Activated CD4-positive, CD25-positive, alpha-beta regulatory T cell (primary cell): ENCODE measurements at regions not wholly inside any gene's neighbourhood (a gene's known extent, or its start where the extent isn't known, plus 50 kb on each side); places are given as distances from the start of the nearest gene placed in this dataset.

Experiments used
- DNase-seq, 4 experiments: peaks; one replicate each; lab custom pipeline; 2025; lab: John Stamatoyannopoulos, UW

DNA sequence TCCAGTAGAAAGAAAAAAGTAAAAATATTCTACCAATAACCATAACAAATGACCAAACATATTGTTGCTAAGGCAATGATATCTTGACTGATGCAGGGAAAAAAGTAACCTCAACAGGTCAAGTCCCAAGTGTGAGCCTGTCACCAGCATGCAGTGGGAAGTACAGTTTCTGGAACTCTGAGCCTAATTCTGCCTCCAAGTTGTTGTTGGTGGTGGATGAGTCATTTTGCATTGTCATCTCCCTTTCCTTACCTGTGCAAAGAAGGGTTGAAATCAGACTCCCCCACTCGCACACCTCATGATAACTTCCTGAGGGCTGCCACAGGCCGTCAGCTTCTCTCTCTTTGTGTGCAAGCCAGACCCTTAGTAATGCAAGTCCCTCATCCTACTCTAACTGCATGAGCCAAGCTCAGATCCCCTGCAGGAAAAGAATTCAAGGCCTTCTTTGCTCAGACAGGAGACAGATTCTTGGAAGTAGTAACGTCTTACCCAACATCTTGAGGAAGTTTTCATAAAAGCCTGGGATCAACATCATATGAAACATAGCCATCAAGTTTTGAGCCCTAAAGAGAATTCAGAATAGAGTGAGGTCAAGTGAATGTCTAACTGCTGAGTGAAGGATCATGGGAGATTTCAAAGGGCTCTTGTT is 207.6 kb upstream of the FOXA2 start:
- DNase-seq = no peak

DNA sequence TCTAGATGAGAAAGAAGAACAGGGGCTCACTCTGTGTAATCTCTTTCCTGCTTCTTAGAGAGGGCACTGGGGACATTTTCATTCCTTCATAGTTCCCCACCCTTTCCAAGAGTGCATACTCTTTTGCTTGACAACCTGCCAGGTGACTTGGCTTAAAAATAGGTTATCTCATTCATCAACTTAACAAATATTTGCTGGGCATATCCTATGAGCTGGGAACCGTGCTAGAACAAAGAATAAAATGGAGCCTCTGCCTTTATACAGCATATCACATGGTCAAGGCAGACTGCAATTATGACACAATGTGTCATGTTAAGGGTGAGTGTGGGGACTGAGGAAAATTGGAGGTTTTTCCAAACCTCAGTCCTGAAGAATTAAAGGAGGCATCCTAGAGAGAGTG is 209.8 kb upstream of the FOXA2 start:
- DNase-seq = no peak

DNA sequence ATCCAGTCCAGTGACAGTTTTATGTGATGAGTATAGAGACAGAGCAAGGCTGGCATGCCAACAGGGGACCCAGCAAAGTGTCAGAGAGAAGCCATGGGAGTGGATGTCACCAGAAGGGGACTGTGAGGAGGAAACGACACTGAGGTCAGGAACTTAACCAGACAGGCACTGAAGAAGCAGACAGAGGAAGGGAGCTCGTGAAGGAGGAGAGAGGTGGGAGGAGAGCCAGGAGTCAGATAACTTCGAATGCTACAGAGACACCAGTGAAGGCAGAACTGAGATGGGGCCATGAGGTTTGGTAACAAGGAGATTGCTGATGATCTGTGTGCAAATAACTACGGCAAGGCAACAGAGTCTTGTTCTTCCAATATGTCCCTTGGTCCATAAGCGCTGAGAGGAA is 211.1 kb upstream of the FOXA2 start:
- no peak for DNase-seq

DNA sequence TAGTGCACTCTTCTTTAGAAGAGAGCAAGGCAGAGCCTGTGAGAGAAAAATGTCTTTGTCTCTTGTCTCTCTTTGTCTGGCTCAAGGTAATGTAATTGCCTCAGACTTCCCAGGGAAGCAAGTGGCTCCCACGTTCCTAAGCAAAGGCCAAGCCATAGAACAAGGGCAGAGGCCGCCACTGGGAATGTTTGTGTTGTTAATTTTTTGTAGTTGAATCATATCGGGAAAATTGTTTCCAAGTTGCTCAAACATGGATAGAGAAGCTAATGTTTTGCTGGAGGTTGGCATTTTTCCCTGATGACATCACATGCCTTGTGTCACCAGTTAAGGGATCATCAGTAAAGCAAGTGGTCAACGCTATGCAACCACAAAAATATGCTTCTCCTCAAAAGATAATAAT is 211.5 kb upstream of the FOXA2 start:
- DNase-seq = no peak

DNA sequence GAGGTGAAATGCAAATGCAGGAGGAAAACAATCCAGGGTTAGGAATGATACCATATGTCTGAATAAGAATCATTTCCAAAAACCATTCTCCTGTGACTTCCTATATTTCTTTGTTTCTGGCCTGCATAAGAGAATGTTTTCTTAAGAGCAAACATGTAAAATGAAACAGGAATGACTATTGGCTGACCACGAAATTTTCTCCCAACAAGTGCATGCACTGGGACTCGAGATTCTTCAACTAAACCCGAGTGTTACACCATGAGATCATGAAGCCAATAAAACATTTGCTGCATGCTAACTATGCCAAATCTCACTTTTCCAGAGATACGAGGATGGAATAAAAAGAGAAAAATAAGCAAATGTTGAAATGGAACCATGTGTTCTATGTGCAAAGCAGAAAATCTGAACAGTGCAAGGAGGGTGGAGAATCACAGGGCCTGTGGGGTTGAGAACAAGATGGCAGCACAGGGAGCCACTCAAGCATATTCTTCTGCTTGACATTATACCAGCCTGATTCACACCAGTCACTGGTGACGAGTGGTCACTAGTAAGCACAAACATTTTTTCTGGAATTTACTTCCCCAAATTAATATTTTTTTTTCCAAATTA is 212.2 kb upstream of the FOXA2 start:
- no peak for DNase-seq

DNA sequence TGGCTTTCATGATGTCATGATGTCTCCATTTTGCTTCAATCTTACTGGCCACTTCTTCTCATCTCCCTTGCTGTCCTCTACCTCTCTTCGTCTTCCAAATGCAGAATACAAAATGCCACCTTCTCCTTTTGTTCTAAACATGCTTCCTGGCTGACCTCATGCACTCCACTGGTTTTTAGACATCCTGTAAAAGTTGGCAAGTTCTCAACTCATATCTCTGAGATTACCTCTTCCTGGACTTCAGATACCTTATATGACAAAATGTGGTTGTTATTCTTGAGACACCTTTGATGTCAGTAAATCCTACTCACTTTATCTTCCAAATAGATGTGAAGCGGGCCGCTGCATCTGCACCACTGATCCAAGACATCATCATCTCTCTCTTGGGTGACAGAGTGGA is 212.7 kb upstream of the FOXA2 start:
- no peak for DNase-seq

DNA sequence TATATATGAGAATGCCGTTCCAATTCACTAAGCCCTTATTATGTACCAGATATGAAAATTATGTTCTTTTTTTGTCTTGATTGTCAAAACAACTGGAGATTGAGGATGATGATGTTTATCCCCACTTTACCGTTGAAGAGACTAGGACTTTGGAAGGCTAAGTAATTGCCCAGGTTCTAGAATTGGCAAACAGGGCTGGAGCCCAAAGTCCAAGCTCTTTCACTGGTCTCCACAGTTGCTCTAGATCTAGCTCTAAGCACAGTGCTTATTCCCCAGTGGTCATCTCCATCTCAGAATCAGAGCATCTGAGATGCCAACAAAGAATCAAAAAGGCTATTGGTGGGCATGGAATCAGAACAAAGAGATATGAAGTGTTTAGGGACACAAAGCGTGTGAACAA is 215.3 kb upstream of the FOXA2 start:
- no peak for DNase-seq

DNA sequence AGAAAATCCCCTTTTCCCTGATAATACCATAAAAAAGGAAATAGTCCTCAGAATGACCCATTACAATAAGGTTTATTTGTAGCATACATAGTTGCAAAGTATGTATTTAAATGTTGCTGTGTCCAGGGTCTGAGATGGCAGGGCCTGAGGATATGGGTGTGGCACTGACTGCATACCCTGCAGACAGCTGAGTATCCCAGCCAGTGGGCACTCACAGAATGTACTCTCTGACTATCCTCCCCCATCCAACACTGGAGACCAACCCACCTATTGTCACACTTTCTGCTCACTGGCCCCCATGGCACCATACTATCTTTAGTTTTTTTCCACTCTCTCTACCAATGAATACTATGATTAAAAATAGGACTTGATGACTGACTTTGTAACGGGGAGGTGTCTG is 215.8 kb upstream of the FOXA2 start:
- DNase-seq = no peak

DNA sequence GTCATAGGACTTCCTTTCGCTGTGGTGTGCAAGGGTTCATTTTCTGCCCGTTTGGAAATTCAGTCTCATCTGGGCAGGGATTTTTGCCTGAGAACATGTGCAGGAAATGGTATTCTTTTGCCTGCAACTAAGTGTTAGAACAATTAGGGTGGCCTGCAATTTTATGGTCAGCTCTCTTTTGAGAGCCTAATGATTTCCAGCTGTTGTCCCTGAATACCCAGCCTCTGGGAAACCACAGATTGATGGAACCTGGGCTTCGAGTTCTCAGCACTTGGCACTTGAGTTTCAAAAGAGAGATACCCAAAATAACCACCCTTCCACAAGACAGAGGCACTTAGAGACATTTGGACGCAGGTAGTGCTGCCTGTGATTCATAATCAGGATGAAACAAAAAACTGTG is 217.2 kb upstream of the FOXA2 start:
- DNase-seq = no peak

DNA sequence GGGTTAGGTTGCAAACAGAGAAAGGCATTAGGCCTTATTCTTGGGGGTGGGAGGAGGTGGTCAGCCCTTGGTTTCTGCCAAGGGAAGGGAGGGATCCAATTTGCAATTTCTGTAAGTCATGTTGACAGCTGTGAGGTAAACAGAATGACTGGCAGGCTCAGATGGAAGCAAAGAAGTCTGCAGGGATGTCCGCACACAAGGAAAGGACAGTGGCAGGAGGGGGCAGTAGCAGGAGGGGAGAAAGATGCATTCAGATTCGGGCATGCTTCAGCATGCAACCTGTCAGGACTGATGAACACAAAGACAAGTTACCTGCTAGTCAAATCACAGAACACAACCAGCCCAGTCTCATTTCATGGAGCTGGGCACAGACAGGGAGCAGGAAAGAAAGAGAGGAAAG is 217.9 kb upstream of the FOXA2 start:
- DNase-seq = no peak

DNA sequence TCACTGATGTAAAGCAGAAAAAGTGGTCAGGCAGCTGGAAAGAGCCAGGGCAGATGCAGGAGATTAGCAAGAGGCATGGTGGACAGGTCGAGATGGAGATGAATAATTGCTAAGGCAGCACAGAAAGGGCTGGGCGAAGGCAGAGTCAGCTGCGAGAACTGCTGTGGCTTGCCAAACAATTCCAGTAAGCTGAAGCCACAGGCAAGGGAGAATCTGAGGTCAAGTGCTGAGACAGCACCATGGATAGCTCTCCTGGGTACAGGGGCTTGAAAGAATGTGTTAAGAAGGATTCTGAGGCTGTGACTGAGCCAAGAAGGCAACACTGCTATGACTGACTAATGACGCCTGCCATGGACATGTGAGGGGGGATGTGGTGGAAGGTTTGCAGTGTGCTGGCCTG is 220.8 kb upstream of the FOXA2 start:
- no peak for DNase-seq

DNA sequence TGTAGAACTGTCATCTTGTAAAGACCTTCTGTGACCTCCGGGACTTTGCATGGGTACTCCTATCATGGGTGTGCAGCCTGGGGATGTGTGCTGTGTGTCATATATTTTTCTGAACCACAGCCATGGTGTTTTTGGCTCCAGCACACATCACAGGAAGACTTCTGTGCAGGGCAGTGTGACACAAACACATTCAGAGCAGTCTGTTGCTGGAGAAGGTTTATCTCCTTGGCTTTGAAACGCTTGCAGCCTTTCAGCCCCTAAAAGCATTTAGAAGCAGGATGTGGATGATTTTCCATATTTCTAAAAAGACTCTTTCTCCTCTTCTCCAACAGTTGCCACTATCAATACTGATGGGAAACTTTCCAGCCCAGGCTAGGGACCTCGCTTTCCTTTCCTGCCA is 221.6 kb upstream of the FOXA2 start:
- no peak for DNase-seq

DNA sequence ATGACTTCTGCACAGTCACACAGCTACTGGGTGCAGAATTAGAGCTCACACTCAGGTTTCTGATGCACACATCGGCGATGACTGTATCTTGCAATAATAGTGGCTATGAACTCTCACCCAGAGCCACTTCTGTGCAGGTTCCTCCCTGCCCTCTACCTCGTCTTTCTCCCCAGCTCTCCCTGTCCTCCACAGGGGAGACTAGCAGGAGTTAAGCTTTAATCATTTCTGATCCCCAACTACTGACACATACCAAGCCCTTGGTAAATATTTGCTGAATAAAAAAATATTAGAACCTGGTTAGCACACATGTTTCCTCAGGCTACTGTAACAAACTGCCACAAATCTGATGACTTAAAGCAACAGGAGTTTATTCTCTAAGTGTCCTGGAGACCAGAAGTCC is 222.7 kb upstream of the FOXA2 start:
- DNase-seq = no peak

DNA sequence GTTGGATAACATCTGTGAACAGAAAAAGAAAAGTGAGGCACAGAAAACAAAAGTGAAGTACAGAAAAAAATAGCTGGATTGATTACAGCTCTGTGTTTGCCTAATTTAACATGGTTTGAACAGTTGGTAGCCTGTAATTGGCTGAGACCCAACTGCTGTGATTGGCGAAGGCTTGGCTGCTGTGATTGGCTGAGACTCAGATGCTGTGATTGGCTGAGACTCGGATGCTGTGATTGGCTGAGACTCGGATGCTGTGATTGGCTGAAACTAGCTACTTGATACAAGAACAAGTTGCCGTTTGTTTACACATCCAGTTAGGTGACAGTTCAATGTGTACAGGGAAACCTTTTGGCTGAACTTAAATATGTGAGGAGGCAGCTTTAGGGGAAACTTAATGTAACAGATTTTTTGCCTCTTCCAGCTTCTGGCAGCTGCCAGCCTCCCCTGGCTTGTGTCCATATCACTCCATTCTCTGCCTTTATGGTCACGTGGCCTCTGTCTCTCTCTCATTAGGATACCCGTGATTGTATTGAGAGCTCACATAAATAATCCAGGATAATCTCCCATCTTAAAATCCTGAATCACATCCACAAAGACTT is 223.4 kb upstream of the FOXA2 start:
- DNase-seq = no peak

DNA sequence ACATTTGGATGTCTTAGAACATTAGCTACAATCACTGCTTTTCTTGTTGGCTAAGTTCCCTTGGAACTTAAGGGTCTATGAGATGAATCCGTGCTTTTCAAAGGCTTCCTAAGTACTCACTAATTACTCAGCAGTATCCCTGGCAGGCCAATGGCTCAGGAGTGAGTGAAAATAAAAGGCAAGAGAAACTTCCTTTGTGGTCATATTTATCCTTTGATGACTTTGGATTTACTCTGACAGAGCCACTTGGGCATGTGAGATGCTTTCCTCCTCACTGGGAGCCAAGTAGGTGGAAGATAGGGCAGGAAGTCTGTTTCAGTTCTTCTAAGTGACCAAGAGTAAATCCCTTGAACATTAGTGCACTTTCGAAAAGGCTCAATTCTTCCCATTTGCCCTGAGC is 224.3 kb upstream of the FOXA2 start:
- no peak for DNase-seq

DNA sequence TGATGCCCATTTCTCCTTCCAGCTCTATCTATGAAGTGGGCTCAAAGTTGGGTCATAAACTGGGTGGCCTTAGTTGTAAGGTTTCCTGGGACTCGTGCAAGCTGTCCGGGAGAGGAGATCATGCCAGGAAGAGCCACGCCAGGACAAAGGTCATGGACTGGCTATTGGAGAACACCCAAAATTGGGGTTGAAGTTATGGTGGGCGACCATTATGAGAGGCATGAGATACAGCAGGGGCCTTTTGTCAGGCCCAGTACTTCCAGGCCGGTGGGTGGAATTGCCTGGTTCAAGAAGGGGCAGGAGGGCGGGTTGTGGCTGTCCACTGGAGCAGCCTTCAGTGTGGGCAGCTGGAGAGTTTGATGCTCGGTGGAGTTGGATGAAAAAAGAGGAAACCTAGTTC is 225.1 kb upstream of the SSTR4 start:
- DNase-seq = no peak

DNA sequence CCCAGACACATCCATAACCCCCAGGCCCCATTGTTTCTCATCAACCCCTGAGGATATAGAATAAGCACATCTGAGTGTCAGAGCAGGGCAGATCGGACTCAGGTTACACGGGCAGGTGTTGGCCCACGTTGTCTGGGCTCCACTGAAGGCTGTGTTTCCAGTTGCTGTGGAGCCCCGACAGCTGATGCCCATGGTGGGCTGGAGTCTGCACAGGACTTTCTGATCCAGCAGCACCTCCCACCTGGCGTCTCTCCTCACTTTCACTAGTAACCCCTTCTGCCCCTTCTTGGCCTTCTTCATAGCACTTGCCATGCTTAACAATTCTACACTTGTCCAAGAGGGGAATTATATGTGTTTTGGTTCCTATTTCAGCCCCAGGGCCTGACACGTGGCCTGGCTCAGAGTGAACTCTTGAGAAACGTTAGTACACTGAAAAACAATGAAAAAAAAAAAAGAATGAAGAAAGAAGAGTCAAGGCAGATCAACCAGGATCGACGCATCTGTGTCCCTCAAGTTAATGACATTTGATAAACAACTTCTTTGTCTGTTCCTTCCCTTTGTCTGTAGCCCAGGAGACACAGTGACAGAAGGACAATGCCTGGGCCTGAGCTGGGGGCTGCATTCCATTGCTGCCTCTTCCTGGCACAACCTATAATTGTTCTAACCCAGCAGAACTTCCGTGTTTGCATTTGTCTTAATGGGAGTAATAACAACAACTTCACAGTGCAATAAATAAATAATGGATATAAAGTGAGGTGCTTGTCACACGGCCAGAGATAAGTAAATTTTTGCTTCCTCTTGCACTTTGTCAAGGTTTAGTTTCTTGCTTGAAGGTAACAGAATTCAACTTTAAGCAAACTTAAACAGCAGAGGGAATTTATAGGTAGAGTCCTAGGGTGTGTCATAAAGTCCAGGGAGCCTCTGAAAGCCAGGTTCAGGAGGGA is 224.2 kb upstream of the SSTR4 start:
- no peak for DNase-seq

DNA sequence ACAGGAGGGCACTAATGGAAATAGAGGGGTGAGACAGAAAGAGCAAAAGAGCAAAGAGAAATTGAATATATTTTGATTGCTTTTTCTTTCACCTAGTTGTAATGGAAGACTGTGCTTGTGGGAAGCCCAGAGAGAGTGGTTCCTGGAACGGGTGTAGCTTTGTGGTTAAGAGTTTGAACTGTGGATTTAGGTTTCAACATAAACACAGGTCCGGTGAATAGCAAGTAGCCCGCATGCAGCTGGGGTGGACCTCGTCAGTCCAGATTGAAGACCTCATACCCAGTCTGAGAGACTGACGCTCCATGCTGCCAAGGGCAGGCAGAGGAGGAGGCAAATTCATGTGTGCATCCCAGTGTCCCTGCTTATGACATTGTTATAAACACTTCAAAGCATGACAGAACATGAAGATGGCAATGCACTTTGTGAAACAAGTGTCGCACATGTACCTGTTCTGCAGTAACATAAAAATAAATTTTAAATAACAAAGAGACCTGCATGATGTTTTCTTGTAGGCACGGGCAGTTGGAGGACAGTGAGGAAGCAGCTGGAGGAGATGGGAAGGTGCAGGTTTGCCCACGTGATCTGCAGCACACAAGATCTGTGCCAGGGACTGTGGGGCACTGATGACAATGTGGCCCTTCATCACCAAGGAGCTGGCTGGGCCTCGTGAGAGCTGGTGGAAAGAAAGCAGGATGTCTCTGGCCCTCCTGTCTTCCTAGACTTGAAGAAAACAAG is 220.5 kb upstream of the SSTR4 start:
- no peak for DNase-seq

DNA sequence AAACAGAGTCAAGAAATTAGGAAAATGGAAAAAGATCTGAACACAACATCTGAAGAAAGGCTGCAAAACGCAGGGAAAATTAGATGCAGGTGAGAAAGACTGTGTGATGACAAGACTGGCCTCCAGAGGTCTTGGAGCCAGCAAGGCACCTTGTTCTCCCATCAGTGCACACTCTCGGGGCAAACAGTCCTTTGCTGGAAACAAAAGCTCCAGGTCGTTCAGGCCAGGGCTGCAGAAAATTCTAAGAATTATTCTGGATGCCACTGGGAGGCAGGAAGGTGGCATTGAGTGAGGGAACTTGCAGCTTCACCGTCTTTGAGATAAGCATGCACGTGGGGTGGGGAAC is 219.9 kb upstream of the SSTR4 start:
- no peak for DNase-seq

DNA sequence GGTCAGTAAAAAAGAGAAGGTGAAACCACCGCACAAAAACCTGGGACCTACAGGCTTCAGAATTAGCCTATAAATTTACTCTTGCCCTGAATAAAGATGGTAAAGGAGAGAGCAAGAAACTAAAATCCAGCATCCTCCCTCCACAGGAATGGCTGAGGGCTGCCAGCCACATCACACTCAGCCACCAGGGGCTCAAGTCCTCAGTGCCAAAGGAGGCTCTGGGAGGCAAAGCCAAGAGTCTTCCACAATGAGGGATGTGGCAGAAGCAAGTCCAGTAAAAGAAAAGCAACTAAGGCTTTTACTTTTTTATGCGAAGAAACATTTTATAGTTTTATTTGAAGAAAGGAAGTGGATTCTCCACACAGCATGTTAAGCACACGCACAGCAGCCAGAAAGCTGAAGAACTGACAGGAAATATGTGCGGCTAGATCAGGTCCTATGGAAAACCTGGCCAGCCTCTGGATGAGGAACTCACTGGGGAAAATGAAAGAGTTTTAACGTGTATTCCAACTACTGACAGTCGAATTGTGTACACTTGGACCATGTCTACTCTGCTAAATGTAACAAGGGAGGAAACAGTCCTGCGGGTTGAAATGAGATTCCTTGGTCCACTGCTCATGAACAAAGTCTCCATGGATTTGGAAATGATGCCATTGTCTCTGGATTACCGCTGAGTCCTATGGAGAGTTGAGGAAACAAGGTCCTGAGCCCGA is 219.4 kb upstream of the SSTR4 start:
- DNase-seq = no peak

DNA sequence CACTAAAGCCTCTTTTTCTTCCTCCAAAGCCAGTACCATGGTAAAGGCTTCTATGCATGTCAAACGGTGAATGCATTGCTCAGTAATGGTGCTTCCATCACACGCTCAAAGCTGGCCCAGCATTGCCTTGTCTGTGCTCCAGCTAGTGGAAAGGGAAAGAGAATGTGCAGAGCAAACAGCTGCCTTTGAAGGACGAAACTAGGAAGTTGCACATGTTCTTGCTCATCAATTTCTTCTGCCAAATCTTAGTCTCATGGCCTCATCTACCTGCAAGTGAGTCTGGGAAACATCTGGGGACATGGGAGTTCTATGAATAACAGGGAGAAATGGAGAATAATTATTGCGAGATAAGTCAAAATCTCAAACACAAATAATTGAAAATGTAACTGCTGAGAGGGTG is 216.5 kb upstream of the SSTR4 start:
- no peak for DNase-seq

DNA sequence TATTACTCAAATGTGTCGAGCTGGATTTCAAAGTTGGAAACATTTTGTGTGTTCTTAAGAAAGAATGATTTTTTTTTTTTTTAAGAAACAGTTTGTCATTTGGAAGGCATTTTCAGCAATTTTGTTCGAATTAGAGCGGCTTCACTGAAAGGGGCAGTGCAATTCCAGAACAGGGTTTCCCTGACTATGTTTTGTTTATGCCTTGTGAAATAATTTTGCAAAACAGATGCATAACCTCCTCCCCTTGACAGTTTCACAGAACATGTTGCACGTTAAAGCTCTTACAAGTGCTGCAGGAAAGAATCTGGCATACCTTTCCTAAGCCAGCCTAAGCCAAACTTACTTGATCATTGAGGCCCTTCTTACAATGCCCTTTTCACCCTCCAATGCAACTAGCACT is 216.0 kb upstream of the SSTR4 start:
- DNase-seq = no peak
